Karpas-422 (cell line): ENCODE measurements at regions not wholly inside any gene's neighbourhood (a gene's known extent, or its start where the extent isn't known, plus 50 kb on each side); places are given as distances from the start of the nearest gene placed in this dataset.

Source experiments
- DNase-seq: peaks from one replicate; pipeline ENCODE4 v3.0.0-alpha.2; 2015
- H2AFZ ChIP-seq: fragments of 200-600 bp; sonication (generic); 2 replicates; pipeline ENCODE4 v1.6.1; 2014; ENCODE audit warnings: antibody characterized with exemption, low read length, mixed read lengths
- H3K27ac ChIP-seq: fragments of 200-600 bp; sonication (generic); 2 replicates; pipeline ENCODE4 v1.5.1; 2014; ENCODE audit warnings: mild to moderate bottlenecking, low read length, moderate library complexity
- H3K27me3 ChIP-seq: fragments of 200-600 bp; sonication (generic); 2 replicates; pipeline ENCODE4 v1.6.1; 2014; ENCODE audit warnings: low read length, mixed read lengths
- H3K36me3 ChIP-seq: fragments of 200-600 bp; sonication (generic); 2 replicates; pipeline ENCODE4 v1.6.1; 2014; ENCODE audit warnings: low read length, mixed read lengths; ENCODE audit not compliant: insufficient read depth
- H3K4me1 ChIP-seq: fragments of 200-600 bp; sonication (generic); 2 replicates; pipeline ENCODE4 v1.6.1; 2014; ENCODE audit warnings: mild to moderate bottlenecking, low read length, mixed read lengths
- H3K4me2 ChIP-seq: fragments of 200-600 bp; sonication (generic); 2 replicates; pipeline ENCODE4 v1.6.1; 2014; ENCODE audit warnings: low read length, low read depth, mild to moderate bottlenecking; ENCODE audit not compliant: poor library complexity, severe bottlenecking
- H3K4me3 ChIP-seq: fragments of 200-600 bp; sonication (generic); 2 replicates; pipeline ENCODE4 v1.5.1; 2014; ENCODE audit warnings: mild to moderate bottlenecking, antibody characterized with exemption, low read length, mixed read lengths
- H3K79me2 ChIP-seq: fragments of 200-600 bp; sonication (generic); 2 replicates; pipeline ENCODE4 v1.6.1; 2014; ENCODE audit warnings: mild to moderate bottlenecking, low read length, mixed read lengths
- H3K9ac ChIP-seq: fragments of 200-600 bp; sonication (generic); 2 replicates; pipeline ENCODE4 v1.6.0; 2014; ENCODE audit warnings: low read length
- H3K9me2 ChIP-seq: fragments of 200-600 bp; sonication (generic), shearing (Covaris generic); replicated peaks from 2 replicates; pipeline ENCODE4 v1.6.0; 2014; ENCODE audit warnings: mild to moderate bottlenecking, low read length, moderate library complexity; ENCODE audit not compliant: insufficient read depth
- H3K9me3 ChIP-seq: fragments of 300-700, 200-600 bp; sonication (generic); 2 replicates; pipeline ENCODE4 v1.6.1; 2014; ENCODE audit warnings: low read length, mixed read lengths
- H4K20me1 ChIP-seq: fragments of 200-600 bp; sonication (generic); 2 replicates; pipeline ENCODE4 v1.6.1; 2014; ENCODE audit warnings: mild to moderate bottlenecking, antibody characterized with exemption, low read length, low read depth; ENCODE audit not compliant: insufficient read depth

DNA sequence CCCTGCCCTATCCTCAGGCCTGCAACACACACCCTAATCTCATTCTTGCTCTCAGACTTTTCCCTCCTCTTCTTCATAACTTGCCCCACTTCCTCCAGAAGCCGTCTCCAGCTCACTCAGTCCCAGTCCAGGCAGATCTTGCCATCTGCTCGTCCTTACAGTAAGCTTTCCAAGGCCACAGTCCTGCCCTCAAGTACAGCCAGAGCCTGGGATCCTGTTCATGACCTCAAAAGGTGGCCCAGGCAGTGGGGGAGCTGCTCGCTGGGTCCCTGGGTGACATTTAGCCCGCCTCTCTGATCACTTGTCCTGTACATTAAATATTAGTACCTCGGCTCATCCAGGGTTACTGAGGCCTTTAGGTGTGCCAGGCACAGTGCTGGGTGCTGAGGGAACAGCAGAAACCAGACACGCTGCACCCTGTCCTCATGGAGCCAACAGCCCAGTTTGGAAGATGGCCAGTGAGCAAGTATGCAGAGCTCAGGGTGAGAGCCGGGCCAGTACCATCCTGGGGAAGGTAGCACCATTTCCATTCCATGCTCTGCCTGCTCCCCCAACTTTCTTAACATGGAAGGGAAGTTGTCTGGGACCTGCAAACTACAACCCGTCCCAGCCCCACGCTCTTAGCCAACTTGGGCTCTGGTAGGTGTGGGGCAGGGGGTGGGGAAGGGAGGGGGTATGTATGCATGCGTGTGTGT, 100.4 kb downstream of the C5orf15 start:
- H4K20me1 ChIP-seq, result no peaks in the 10 kb centered on the region
- H3K27me3 ChIP-seq, result no peaks in the 10 kb centered on the region
- no peak overlapping the region for H3K9ac ChIP-seq
- H3K9me3 ChIP-seq, result no peaks in the 10 kb centered on the region
- peaks cover 40% of the 10 kb centered on the region for H3K4me1 ChIP-seq
- H3K4me3 ChIP-seq, result no peak overlapping the region
- H3K79me2 ChIP-seq, result no peaks in the 10 kb centered on the region
- no peaks in the 10 kb centered on the region for H3K36me3 ChIP-seq
- H2AFZ ChIP-seq, result no peak overlapping the region
- H3K4me2 ChIP-seq, result no peak overlapping the region
- no peaks in the 10 kb centered on the region for H3K9me2 ChIP-seq
- DNase-seq, result no peak
- no peak overlapping the region for H3K27ac ChIP-seq

- Histone ChIP-seq H3K27me3 (no peaks in the 10 kb centered on the region), H4K20me1 (no peaks in the 10 kb centered on the region), H3K9me3 (no peaks in the 10 kb centered on the region), H3K9ac (no peak overlapping the region), H3K4me1 (peaks cover 40% of the 10 kb centered on the region), H3K79me2 (no peaks in the 10 kb centered on the region), H3K36me3 (no peaks in the 10 kb centered on the region), H2AFZ (no peak overlapping the region), H3K27ac (no peak overlapping the region), H3K9me2 (no peaks in the 10 kb centered on the region), H3K4me2 (no peak overlapping the region), H3K4me3 (no peak overlapping the region)
- DNase-seq, result no peak
Observed at GRCh38 chr5:133867341-133867740, 101.1 kb downstream of the C5orf15 start.

- H4K20me1 ChIP-seq, result no peaks in the 10 kb centered on the region
- peak overlapping the region; percentile 23 for H3K4me2 ChIP-seq
- H3K4me3 ChIP-seq, result no peak overlapping the region
- no peaks in the 10 kb centered on the region for H3K27me3 ChIP-seq
- no peaks in the 10 kb centered on the region for H3K9me2 ChIP-seq
- no peak for DNase-seq
- no peak overlapping the region for H3K9ac ChIP-seq
- H3K4me1 ChIP-seq, result peaks cover 40% of the 10 kb centered on the region
- no peak overlapping the region for H2AFZ ChIP-seq
- H3K79me2 ChIP-seq, result no peaks in the 10 kb centered on the region
- no peaks in the 10 kb centered on the region for H3K9me3 ChIP-seq
- no peak overlapping the region for H3K27ac ChIP-seq
- no peaks in the 10 kb centered on the region for H3K36me3 ChIP-seq
Observed at GRCh38 chr5:133866903-133867245, 101.6 kb downstream of the C5orf15 start.

DNA sequence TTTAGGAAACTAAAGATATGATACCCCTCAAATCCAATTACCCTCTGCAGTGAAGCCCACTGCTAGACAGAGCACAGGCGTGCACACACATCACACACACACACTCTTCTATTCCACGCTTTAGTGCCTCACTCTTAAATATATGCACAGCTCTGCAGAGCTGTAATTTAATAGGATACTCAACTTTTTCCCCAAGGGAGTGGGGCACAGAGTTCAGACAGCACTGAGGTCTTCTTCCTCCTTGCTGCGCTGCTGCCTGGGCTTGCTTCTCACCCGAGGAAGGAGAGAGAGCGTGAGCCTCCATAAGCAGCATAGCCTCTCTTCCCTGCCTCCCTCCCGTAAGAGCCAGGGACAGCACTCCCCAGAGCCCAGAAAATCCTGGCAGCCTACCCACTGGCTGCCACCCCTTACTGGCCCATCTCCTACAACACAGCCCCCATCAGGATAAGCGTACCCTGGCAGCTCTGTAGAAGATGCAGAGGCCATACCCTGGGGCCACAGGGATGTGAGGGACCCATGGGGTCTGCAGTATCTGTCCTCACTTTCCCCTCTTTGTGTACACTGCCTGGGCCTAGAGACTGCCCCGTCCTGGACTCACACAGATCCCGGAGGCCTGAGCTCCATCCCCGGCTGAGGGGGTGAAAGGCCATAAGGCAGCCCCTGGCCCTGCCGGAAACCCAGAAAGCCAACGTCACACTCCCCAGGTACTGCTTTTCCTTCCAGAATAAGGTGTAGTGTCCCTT, 102.1 kb downstream of the C5orf15 start:
- Histone ChIP-seq H3K9me2 (no peaks in the 10 kb centered on the region), H3K9me3 (no peaks in the 10 kb centered on the region), H3K36me3 (no peaks in the 10 kb centered on the region), H3K4me2 (peak overlapping the region; percentile 23), H3K79me2 (no peaks in the 10 kb centered on the region), H4K20me1 (no peaks in the 10 kb centered on the region), H2AFZ (no peak overlapping the region), H3K27me3 (no peaks in the 10 kb centered on the region), H3K27ac (no peak overlapping the region), H3K4me3 (no peak overlapping the region), H3K9ac (peak overlapping the region; percentile 15; the same call in 1 of the 2 replicates), H3K4me1 (peaks cover 40% of the 10 kb centered on the region)
- DNase-seq, result peak; percentile 87

DNA sequence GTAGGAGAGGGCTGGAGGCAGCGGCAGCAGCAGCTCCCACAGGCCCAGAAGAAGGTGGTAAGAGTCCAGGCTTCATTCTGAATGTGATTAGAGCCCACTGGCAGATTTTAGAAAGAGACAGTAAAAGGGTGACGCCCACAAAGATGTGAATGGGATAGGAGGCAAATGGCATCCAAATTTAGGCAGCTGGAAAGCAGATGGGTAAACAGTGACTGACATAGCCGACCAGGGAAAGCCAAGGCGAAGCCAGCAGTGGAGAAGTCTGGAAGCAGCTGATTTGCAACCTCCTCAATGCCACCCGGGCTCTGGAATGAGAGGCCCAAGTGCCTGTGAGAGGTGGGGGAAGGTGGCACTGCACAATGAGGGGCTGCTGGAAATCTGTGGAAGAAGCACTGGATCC, 103.3 kb downstream of the C5orf15 start:
- H4K20me1 ChIP-seq, result no peaks in the 10 kb centered on the region
- no peak overlapping the region for H3K4me3 ChIP-seq
- no peaks in the 10 kb centered on the region for H3K79me2 ChIP-seq
- no peaks in the 10 kb centered on the region for H3K9me2 ChIP-seq
- peaks cover 40% of the 10 kb centered on the region for H3K4me1 ChIP-seq
- no peaks in the 10 kb centered on the region for H3K9me3 ChIP-seq
- DNase-seq, result no peak
- H3K4me2 ChIP-seq, result no peak overlapping the region
- no peaks in the 10 kb centered on the region for H3K27me3 ChIP-seq
- no peaks in the 10 kb centered on the region for H3K36me3 ChIP-seq
- no peak overlapping the region for H2AFZ ChIP-seq
- no peak overlapping the region for H3K9ac ChIP-seq
- no peak overlapping the region for H3K27ac ChIP-seq

GRCh38 chr5:133864711-133865110, 103.7 kb downstream of the C5orf15 start:
- Histone ChIP-seq H3K36me3 (no peaks in the 10 kb centered on the region), H3K9ac (no peak overlapping the region), H3K79me2 (no peaks in the 10 kb centered on the region), H3K9me3 (no peaks in the 10 kb centered on the region), H3K4me3 (no peak overlapping the region), H4K20me1 (no peaks in the 10 kb centered on the region), H2AFZ (no peak overlapping the region), H3K27me3 (no peaks in the 10 kb centered on the region), H3K9me2 (no peaks in the 10 kb centered on the region), H3K4me1 (peaks cover 40% of the 10 kb centered on the region), H3K4me2 (no peak overlapping the region), H3K27ac (no peak overlapping the region)
- no peak for DNase-seq

GRCh38 chr5:133863857-133864585, 104.4 kb downstream of the C5orf15 start:
- Histone ChIP-seq H3K79me2 (no peaks in the 10 kb centered on the region), H3K27me3 (no peaks in the 10 kb centered on the region), H3K36me3 (no peaks in the 10 kb centered on the region), H3K4me1 (peaks cover 36% of the 10 kb centered on the region), H3K9me2 (no peaks in the 10 kb centered on the region), H3K4me3 (no peak overlapping the region), H3K4me2 (no peak overlapping the region), H3K9me3 (no peaks in the 10 kb centered on the region; the same call in 1 of the 2 replicates), H3K27ac (no peak overlapping the region), H3K9ac (no peak overlapping the region), H2AFZ (no peak overlapping the region), H4K20me1 (no peaks in the 10 kb centered on the region)
- DNase-seq, result peak; percentile 64

DNA sequence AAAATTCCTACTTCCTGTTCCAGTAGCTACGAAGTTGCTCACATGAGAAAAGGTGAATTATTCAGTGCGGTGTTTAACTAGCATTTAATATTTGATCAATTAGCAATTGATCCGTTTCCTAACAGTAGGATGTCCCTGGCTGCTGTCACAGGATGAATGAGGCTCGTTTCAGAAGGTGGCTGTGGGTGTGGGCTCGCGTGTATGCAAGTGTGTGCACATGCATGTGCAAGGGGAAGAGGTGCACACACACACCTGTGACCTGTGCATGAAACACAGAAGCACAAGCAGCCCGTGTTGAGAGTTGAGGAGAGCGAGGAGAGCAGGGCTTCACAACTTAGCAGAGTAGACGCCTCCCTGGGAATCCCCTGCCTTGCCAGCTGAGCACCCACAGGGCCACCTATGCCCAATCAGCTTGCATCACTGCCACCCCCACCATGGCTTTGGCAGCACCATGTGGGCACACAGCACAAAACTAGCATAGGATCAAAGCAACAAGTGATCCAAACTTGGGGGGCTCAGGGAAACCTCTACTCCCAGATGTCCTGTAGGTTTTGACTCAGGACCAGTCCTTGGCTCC, 107.2 kb downstream of the C5orf15 start:
- no peak for DNase-seq
- H2AFZ ChIP-seq, result no peak overlapping the region

More for the DNA sequence above, 107.2 kb downstream of the C5orf15 start:
- Histone ChIP-seq H3K4me3 (no peak overlapping the region), H3K27ac (no peak overlapping the region), H3K27me3 (no peaks in the 10 kb centered on the region), H3K9me3 (no peaks in the 10 kb centered on the region; the same call in 1 of the 2 replicates), H3K4me2 (no peak overlapping the region), H4K20me1 (no peaks in the 10 kb centered on the region), H3K9me2 (no peaks in the 10 kb centered on the region), H3K36me3 (no peaks in the 10 kb centered on the region), H3K9ac (no peak overlapping the region), H3K4me1 (peaks cover 17% of the 10 kb centered on the region), H3K79me2 (no peaks in the 10 kb centered on the region)
